Common myeloid progenitor, CD34-positive (primary cell): ENCODE measurements at regions not wholly inside any gene's neighbourhood (a gene's known extent, or its start where the extent isn't known, plus 50 kb on each side); places are given as distances from the start of the nearest gene placed in this dataset.
A peak's percentile ranks its signal among the peaks of the same experiment; 100 is the strongest.

Source experiments
- CTCF ChIA-PET: fragments of 350-600 bp; sonication (Branson Sonifier 250); formaldehyde crosslinking; loops from one replicate; lab custom pipeline; 2021; ENCODE audit warnings: antibody characterized with exemption; lab: Charles Lee
- POLR2A ChIA-PET: fragments of 350-600 bp; sonication (Branson Sonifier 250); formaldehyde crosslinking; loops from one replicate; lab custom pipeline; 2021; ENCODE audit warnings: antibody characterized with exemption; lab: Charles Lee
- DNase-seq, 3 donors: peaks; one replicate each; pipeline versions ENCODE4 v3.0.0 to v3.0.0-alpha.2; 2013
- H3K27ac ChIP-seq, 2 experiments: 1 replicate in 1 of 2; 2 replicates in 1 of 2; pipeline ENCODE4 v1.7.0; 2013; ENCODE audit warnings: inconsistent platforms in 2 of 2, low read length in 2 of 2, mild to moderate bottlenecking in 2 of 2, low read depth in 1 of 2, moderate library complexity in 1 of 2; ENCODE audit not compliant: severe bottlenecking in 2 of 2, insufficient read depth in 1 of 2, poor library complexity in 1 of 2
- H3K27me3 ChIP-seq, 5 experiments: replicated peaks in 2 of 5; 1 replicate in 3 of 5; 2 replicates in 2 of 5; pipeline versions ENCODE4 v1.6.1 to v1.7.0; 2013; ENCODE audit warnings: low read length in 4 of 5, mild to moderate bottlenecking in 2 of 5, moderate library complexity in 2 of 5, inconsistent platforms in 1 of 5; ENCODE audit not compliant: insufficient read depth in 5 of 5, control insufficient read depth in 4 of 5
- H3K36me3 ChIP-seq, 4 experiments: 1 replicate in 2 of 4; 2 replicates in 2 of 4; pipeline versions ENCODE4 v1.6.1 to v1.7.0; 2013; ENCODE audit warnings: low read length in 3 of 4, control low read depth in 1 of 4, mild to moderate bottlenecking in 1 of 4; ENCODE audit not compliant: control insufficient read depth in 4 of 4, insufficient read depth in 4 of 4
- H3K4me1 ChIP-seq, 4 experiments: 1 replicate in 3 of 4; 2 replicates in 1 of 4; pipeline versions ENCODE4 v1.6.1 to v1.7.1; 2013; ENCODE audit warnings: low read length in 3 of 4, mild to moderate bottlenecking in 3 of 4, control low read depth in 1 of 4, inconsistent platforms in 1 of 4, moderate library complexity in 1 of 4; ENCODE audit not compliant: control insufficient read depth in 4 of 4, insufficient read depth in 4 of 4; ENCODE audit errors: control extremely low read depth in 1 of 4
- H3K4me3 ChIP-seq, 7 experiments: 1 replicate in 4 of 7; 2 replicates in 3 of 7; pipeline versions ENCODE4 v1.5.1 to v1.7.0; 2013; ENCODE audit warnings: mild to moderate bottlenecking in 7 of 7, low read length in 6 of 7, moderate library complexity in 6 of 7, inconsistent platforms in 2 of 7, low read depth in 2 of 7, control low read depth in 1 of 7; ENCODE audit not compliant: insufficient read depth in 4 of 7, control insufficient read depth in 1 of 7; ENCODE audit errors: extremely low read depth in 1 of 7
- H3K9me3 ChIP-seq, 5 experiments: 1 replicate in 4 of 5; 2 replicates in 1 of 5; pipeline versions ENCODE4 v1.6.1 to v1.7.1; 2013; ENCODE audit warnings: low read length in 4 of 5, mild to moderate bottlenecking in 2 of 5, inconsistent platforms in 1 of 5, low read depth in 1 of 5, moderate library complexity in 1 of 5; ENCODE audit not compliant: control insufficient read depth in 4 of 5, insufficient read depth in 2 of 5; ENCODE audit errors: control extremely low read depth in 1 of 5
- WGBS: methylation state at CpG from one replicate; pipeline ENCODE4 v1.1.5; 2013; ENCODE audit not compliant: insufficient coverage; 5-methylcytosine and 5-hydroxymethylcytosine counted together

GRCh38 chr2:70036290-70036689, 51.0 kb upstream of the PCBP1 start:
- DNase-seq, result no peak
- ChIA-PET POLR2A (interaction anchor here (0.6 kb wide), 1 partner anchor 215 kb away, joined by 3 read pairs; no protein-coding TSS in a partner anchor), CTCF (interaction anchor here (1.2 kb wide), 1 partner anchor 21 kb away, joined by 3 read pairs; no protein-coding TSS in a partner anchor)
- peaks cover 2 to 13% (median 5%) of the 10 kb centered on the region in 4 experiments for H3K36me3 ChIP-seq
- no peaks in the 10 kb centered on the region for H3K4me1 ChIP-seq
- no peak overlapping the region for H3K4me3 ChIP-seq
- 100% methylated on average over 2 of the region's 2 CpGs for WGBS
- H3K9me3 ChIP-seq, result no peaks in the 10 kb centered on the region
- H3K27ac ChIP-seq, result no peak overlapping the region
- no peaks in the 10 kb centered on the region for H3K27me3 ChIP-seq

GRCh38 chr2:70035344-70035844, 51.9 kb upstream of the PCBP1 start:
- Histone ChIP-seq H3K27me3 (no peaks in the 10 kb centered on the region), H3K9me3 (no peaks in the 10 kb centered on the region), H3K36me3 (peaks cover 2 to 12% (median 5%) of the 10 kb centered on the region in 4 experiments), H3K4me1 (no peaks in the 10 kb centered on the region), H3K27ac (no peak overlapping the region), H3K4me3 (no peak overlapping the region)
- ChIA-PET POLR2A (no interaction called here), CTCF (interaction anchor here (1.2 kb wide), 1 partner anchor 22 kb away, joined by 3 read pairs; no protein-coding TSS in a partner anchor)
- DNase-seq, result no peak
- no CpG with 5 or more reads among the region's 1 CpG for WGBS

GRCh38 chr2:70030724-70031420, 56.4 kb upstream of the PCBP1 start:
- peaks cover 2 to 13% (median 5%) of the 10 kb centered on the region in 4 experiments for H3K36me3 ChIP-seq
- no CpG with 5 or more reads among the region's 1 CpG for WGBS
- ChIA-PET CTCF (no interaction called here), POLR2A (no interaction called here)
- no peak for DNase-seq
- no peak overlapping the region for H3K4me3 ChIP-seq
- H3K4me1 ChIP-seq, result peaks cover 0 to 8% (median under 1%) of the 10 kb centered on the region in 4 experiments
- no peaks in the 10 kb centered on the region for H3K9me3 ChIP-seq
- no peak overlapping the region for H3K27ac ChIP-seq
- H3K27me3 ChIP-seq, result no peaks in the 10 kb centered on the region

- peak overlapping the region in 1 of 2 experiments; percentile 45 for H3K27ac ChIP-seq
- no peaks in the 10 kb centered on the region for H3K9me3 ChIP-seq
- CTCF ChIA-PET, result interaction anchor here (0.6 to 1.1 kb wide), 3 partner anchors 11 to 115 kb away, joined by 3 read pairs; partner anchors contain the start of gene MXD1
- WGBS, result 91% methylated on average over 1 of the region's 3 CpGs
- no peak overlapping the region for H3K4me3 ChIP-seq
- no peak for DNase-seq
- H3K36me3 ChIP-seq, result peaks cover under 1 to 17% (median 6%) of the 10 kb centered on the region in 4 experiments
- POLR2A ChIA-PET, result no interaction called here
- H3K4me1 ChIP-seq, result peaks cover 0 to 8% (median under 1%) of the 10 kb centered on the region in 4 experiments
- no peaks in the 10 kb centered on the region for H3K27me3 ChIP-seq
Observed at GRCh38 chr2:70029814-70030409, 57.4 kb upstream of the PCBP1 start.

- H3K4me3 ChIP-seq, result no peak overlapping the region
- peaks cover 0 to 8% (median 5%) of the 10 kb centered on the region in 4 experiments for H3K36me3 ChIP-seq
- H3K9me3 ChIP-seq, result no peaks in the 10 kb centered on the region
- H3K27me3 ChIP-seq, result no peaks in the 10 kb centered on the region
- CTCF ChIA-PET, result interaction anchor here (1.1 kb wide), 1 partner anchor 18 kb away, joined by 3 read pairs; no protein-coding TSS in a partner anchor
- peaks cover 0 to 6% (median 5%) of the 10 kb centered on the region in 4 experiments for H3K4me1 ChIP-seq
- POLR2A ChIA-PET, result no interaction called here
- H3K27ac ChIP-seq, result no peak overlapping the region
- DNase-seq, result no peak
- 89% methylated on average over 3 of the region's 3 CpGs for WGBS
Observed at GRCh38 chr2:70024284-70024683, 62.9 kb upstream of the ASPRV1 start.

GRCh38 chr2:70019096-70019495, 57.7 kb upstream of the ASPRV1 start:
- CTCF ChIA-PET, result no interaction called here
- H3K27ac ChIP-seq, result no peak overlapping the region

More at GRCh38 chr2:70019096-70019495, 57.7 kb upstream of the ASPRV1 start:
- Histone ChIP-seq H3K4me1 (no peaks in the 10 kb centered on the region), H3K9me3 (peaks cover 0 to 5% (median 2%) of the 10 kb centered on the region in 5 experiments), H3K36me3 (peaks cover 0 to 17% (median 3%) of the 10 kb centered on the region in 4 experiments), H3K4me3 (no peak overlapping the region), H3K27me3 (no peaks in the 10 kb centered on the region)
- 100% methylated on average over 1 of the region's 2 CpGs for WGBS
- no peak for DNase-seq
- POLR2A ChIA-PET, result no interaction called here
